Keratinocyte (primary cell): ENCODE measurements at regions not wholly inside any gene's neighbourhood (a gene's known extent, or its start where the extent isn't known, plus 50 kb on each side); places are given as distances from the start of the nearest gene placed in this dataset.

ENCODE experiments used
- DNase-seq: peaks from one replicate; pipeline ENCODE4 v3.0.0-alpha.2; 2011; ENCODE audit warnings: low read depth, missing footprints, low spot score
- FAIRE-seq: peaks from 2 replicates; lab custom pipeline; 2011; peaks lifted over from hg19 to GRCh38; lab: Jason Lieb, UNC
- H2AFZ ChIP-seq: 2 replicates; pipeline ENCODE4 v1.6.0; 2012; ENCODE audit warnings: low read length, control low read depth, inconsistent platforms; ENCODE audit not compliant: control insufficient read depth
- H3K27ac ChIP-seq: 2 replicates; pipeline ENCODE4 v1.5.1; 2011; ENCODE audit warnings: low read length; ENCODE audit not compliant: control insufficient read depth, insufficient read depth
- H3K27me3 ChIP-seq: 3 replicates; pipeline ENCODE4 v1.6.0; 2011; ENCODE audit warnings: low read length; ENCODE audit not compliant: control insufficient read depth, insufficient read depth; ENCODE audit errors: extremely low read depth
- H3K36me3 ChIP-seq, 2 experiments: 2 replicates in 1 of 2; 3 replicates in 1 of 2; pipeline ENCODE4 v1.5.1; 2011; ENCODE audit warnings: low read length in 2 of 2, mild to moderate bottlenecking in 1 of 2; ENCODE audit not compliant: control insufficient read depth in 2 of 2, insufficient read depth in 2 of 2; ENCODE audit errors: extremely low read depth in 1 of 2
- H3K4me1 ChIP-seq: 3 replicates; pipeline ENCODE4 v1.5.1; 2011; ENCODE audit warnings: low read length; ENCODE audit not compliant: control insufficient read depth, insufficient read depth; ENCODE audit errors: extremely low read depth
- H3K4me2 ChIP-seq: 3 replicates; pipeline ENCODE4 v1.6.0; 2011; ENCODE audit warnings: low read depth, low read length; ENCODE audit not compliant: control insufficient read depth, insufficient read depth; ENCODE audit errors: extremely low read depth
- H3K4me3 ChIP-seq, 3 experiments: fragments of 200-600 bp in 1 of 3; sonication (generic) in 1 of 3; 2 replicates in 2 of 3; 3 replicates in 1 of 3; pipeline ENCODE4 v1.5.1; 2011 to 2016; ENCODE audit warnings: low read length in 3 of 3, mild to moderate bottlenecking in 3 of 3, control low read depth in 2 of 3, inconsistent platforms in 1 of 3, low read depth in 1 of 3, mixed read lengths in 1 of 3, mixed run types in 1 of 3, moderate library complexity in 1 of 3; ENCODE audit not compliant: control insufficient read depth in 2 of 3, insufficient read depth in 2 of 3; ENCODE audit errors: extremely low read depth in 1 of 3
- H3K79me2 ChIP-seq: 2 replicates; pipeline ENCODE4 v1.6.0; 2012; ENCODE audit warnings: low read length; ENCODE audit not compliant: control insufficient read depth, insufficient read depth
- H3K9ac ChIP-seq: 3 replicates; pipeline ENCODE4 v1.6.0; 2011; ENCODE audit warnings: low read length; ENCODE audit not compliant: control insufficient read depth, insufficient read depth; ENCODE audit errors: extremely low read depth
- H3K9me1 ChIP-seq: 3 replicates; pipeline ENCODE4 v1.6.0; 2011; ENCODE audit warnings: low read length; ENCODE audit not compliant: control insufficient read depth, insufficient read depth; ENCODE audit errors: extremely low read depth
- H3K9me3 ChIP-seq: 2 replicates; pipeline ENCODE4 v1.5.1; 2012; ENCODE audit warnings: low read depth, low read length; ENCODE audit not compliant: control insufficient read depth
- H4K20me1 ChIP-seq: 3 replicates; pipeline ENCODE4 v1.6.0; 2011; ENCODE audit warnings: low read length; ENCODE audit not compliant: control insufficient read depth, insufficient read depth; ENCODE audit errors: extremely low read depth
- CTCF ChIP-seq, 3 experiments: IDR thresholded peaks in 1 of 3; conservative IDR thresholded peaks in 1 of 3; optimal IDR thresholded peaks in 1 of 3; 2 replicates in 2 of 3; 3 replicates in 1 of 3; pipeline versions ENCODE3 to v1.5.1; 2011; ENCODE audit warnings: low read length in 3 of 3, mild to moderate bottlenecking in 3 of 3, moderate library complexity in 2 of 3, control low read depth in 1 of 3, inconsistent platforms in 1 of 3; ENCODE audit not compliant: insufficient read depth in 2 of 3; ENCODE audit errors: extremely low read depth in 1 of 3
- EZH2 ChIP-seq: IDR thresholded peaks from one replicate; pipeline ENCODE4 v1.6.1; 2012; ENCODE audit warnings: inconsistent platforms, mild to moderate bottlenecking, low read length, moderate library complexity
- dilution Hi-C: fragments of 300-500 bp; cut with MboI; formaldehyde crosslinking; loops from one replicate; pipeline ENCODE4 v1.7.0; 2020; ENCODE audit warnings: low sequenced_read_pairs; ENCODE audit not compliant: extremely low pct_ligation_motif_present

GRCh38 chr2:193973781-193974180 lies 1683.2 kb upstream of the SLC39A10 start:
- TF ChIP-seq CTCF (optimal IDR thresholded peaks at IDR 0.05 in 1 of 3, IDR thresholded peaks at IDR 0.05 in 1 of 3, conservative IDR thresholded peaks at IDR 0.05 in 1 of 3; ENCODE audit: extremely low read depth in 1 of 3, insufficient read depth in 2 of 3, low read length in 3 of 3): no peak
- TF ChIP-seq EZH2: no peak
- dilution Hi-C loops: no loop called here
- Histone ChIP-seq H3K36me3 (no peaks in the 10 kb centered on the region), H2AFZ (no peak overlapping the region), H3K27me3 (no peaks in the 10 kb centered on the region), H3K79me2 (no peaks in the 10 kb centered on the region), H3K4me3 (no peak overlapping the region), H4K20me1 (no peaks in the 10 kb centered on the region), H3K9me3 (no peaks in the 10 kb centered on the region), H3K9me1 (no peaks in the 10 kb centered on the region), H3K27ac (no peak overlapping the region), H3K9ac (no peak overlapping the region), H3K4me2 (no peak overlapping the region), H3K4me1 (no peaks in the 10 kb centered on the region)
- DNase-seq (no peak), FAIRE-seq (no peak)

- H3K4me3 ChIP-seq: no peak overlapping the region
- no peak overlapping the region for H3K9ac ChIP-seq
- TF ChIP-seq EZH2 (no peak), CTCF (optimal IDR thresholded peaks at IDR 0.05 in 1 of 3, IDR thresholded peaks at IDR 0.05 in 1 of 3, conservative IDR thresholded peaks at IDR 0.05 in 1 of 3; ENCODE audit: extremely low read depth in 1 of 3, insufficient read depth in 2 of 3, low read length in 3 of 3) (no peak)
- H2AFZ ChIP-seq: no peak overlapping the region
- dilution Hi-C loops: no loop called here
- no peak overlapping the region for H3K4me2 ChIP-seq
- no peak overlapping the region for H3K27ac ChIP-seq
- H3K79me2 ChIP-seq: no peaks in the 10 kb centered on the region
- H3K27me3 ChIP-seq: no peaks in the 10 kb centered on the region
- no peaks in the 10 kb centered on the region for H3K9me3 ChIP-seq
- no peak for DNase-seq
- no peak for FAIRE-seq
- H4K20me1 ChIP-seq: no peaks in the 10 kb centered on the region
- H3K9me1 ChIP-seq: no peaks in the 10 kb centered on the region
- no peaks in the 10 kb centered on the region for H3K4me1 ChIP-seq
- no peaks in the 10 kb centered on the region for H3K36me3 ChIP-seq
These were observed 1690.4 kb upstream of the SLC39A10 start for GRCh38 chr2:193966590-193966989.
